Suprapubic skin (tissue), 4 donors: ENCODE measurements at regions not wholly inside any gene's neighbourhood (a gene's known extent, or its start where the extent isn't known, plus 50 kb on each side); places are given as distances from the start of the nearest gene placed in this dataset.

Source experiments
- DNase-seq, 2 donors: peaks; one replicate each; pipeline ENCODE4 v3.0.0-alpha.2; 2019; ENCODE audit warnings: low spot score in 2 of 2
- H3K27ac ChIP-seq: fragments of 200-600 bp; sonication (generic); one replicate; pipeline ENCODE4 v1.5.1; 2019
- H3K27me3 ChIP-seq: fragments of 200-600 bp; sonication (generic); one replicate; pipeline ENCODE4 v1.5.1; 2019
- H3K36me3 ChIP-seq: fragments of 200-600 bp; sonication (generic); one replicate; pipeline ENCODE4 v1.5.1; 2019
- H3K4me1 ChIP-seq: fragments of 200-600 bp; sonication (generic); one replicate; pipeline ENCODE4 v1.5.1; 2019
- H3K4me3 ChIP-seq: fragments of 200-600 bp; sonication (generic); one replicate; pipeline ENCODE4 v1.5.1; 2019; ENCODE audit warnings: mild to moderate bottlenecking
- H3K9me3 ChIP-seq: fragments of 200-600 bp; sonication (generic); one replicate; pipeline ENCODE4 v1.5.1; 2019
- EP300 ChIP-seq: sonication (generic); formaldehyde crosslinking; IDR thresholded peaks from one replicate; pipeline ENCODE4 v1.6.1; 2017; ENCODE audit warnings: antibody characterized with exemption
- POLR2A ChIP-seq, 2 donors: fragments of 450-650 bp; IDR thresholded peaks; one replicate each; pipeline ENCODE4 v1.6.1; 2017; ENCODE audit warnings: antibody characterized with exemption in 2 of 2, mild to moderate bottlenecking in 2 of 2, moderate library complexity in 2 of 2
- POLR2AphosphoS5 ChIP-seq, 3 donors: sonication (generic); formaldehyde crosslinking; IDR thresholded peaks; one replicate each; pipeline ENCODE4 v1.6.1; 2017; ENCODE audit warnings: antibody characterized with exemption in 3 of 3
- WGBS: methylation state at CpG from one replicate; pipeline ENCODE4 v1.1.5; 2018; 5-methylcytosine and 5-hydroxymethylcytosine counted together
- TF ChIP-seq, protein P1 (sequence below), 2 donors: fragments of 200-600 bp in 1 of 2; fragments of 450-650 bp in 1 of 2; sonication (generic) in 1 of 2; IDR thresholded peaks; one replicate each; pipeline ENCODE4 v1.5.1; 2016 to 2019; ENCODE audit warnings: antibody characterized with exemption in 2 of 2, mild to moderate bottlenecking in 1 of 2, moderate library complexity in 1 of 2

DNA sequence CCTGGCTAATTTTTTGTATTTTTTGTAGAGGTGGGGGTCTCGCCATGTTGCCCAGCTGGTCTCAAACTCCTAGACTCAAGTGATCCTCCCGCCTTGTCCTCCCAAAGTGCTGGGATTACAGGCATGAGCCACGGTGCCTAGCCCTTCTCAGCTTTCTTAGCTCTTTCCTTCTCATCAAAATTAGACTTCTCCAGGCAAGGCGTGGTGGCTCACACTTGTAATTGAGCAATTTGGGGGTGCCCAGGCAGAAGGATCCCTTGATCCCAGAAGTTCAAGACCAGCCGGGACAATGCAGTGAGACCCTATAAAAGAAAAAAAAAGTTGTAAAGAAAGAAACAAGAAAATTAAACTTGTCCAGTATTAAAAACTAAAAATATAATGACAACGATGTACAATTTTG lies 112.6 kb upstream of the ERRFI1 start:
- no peak for TF ChIP-seq POLR2AphosphoS5 (IDR thresholded peaks at IDR 0.05)
- TF ChIP-seq EP300, result no peak
- no peak for TF ChIP-seq POLR2A (IDR thresholded peaks at IDR 0.05)
- TF ChIP-seq, protein P1, sequence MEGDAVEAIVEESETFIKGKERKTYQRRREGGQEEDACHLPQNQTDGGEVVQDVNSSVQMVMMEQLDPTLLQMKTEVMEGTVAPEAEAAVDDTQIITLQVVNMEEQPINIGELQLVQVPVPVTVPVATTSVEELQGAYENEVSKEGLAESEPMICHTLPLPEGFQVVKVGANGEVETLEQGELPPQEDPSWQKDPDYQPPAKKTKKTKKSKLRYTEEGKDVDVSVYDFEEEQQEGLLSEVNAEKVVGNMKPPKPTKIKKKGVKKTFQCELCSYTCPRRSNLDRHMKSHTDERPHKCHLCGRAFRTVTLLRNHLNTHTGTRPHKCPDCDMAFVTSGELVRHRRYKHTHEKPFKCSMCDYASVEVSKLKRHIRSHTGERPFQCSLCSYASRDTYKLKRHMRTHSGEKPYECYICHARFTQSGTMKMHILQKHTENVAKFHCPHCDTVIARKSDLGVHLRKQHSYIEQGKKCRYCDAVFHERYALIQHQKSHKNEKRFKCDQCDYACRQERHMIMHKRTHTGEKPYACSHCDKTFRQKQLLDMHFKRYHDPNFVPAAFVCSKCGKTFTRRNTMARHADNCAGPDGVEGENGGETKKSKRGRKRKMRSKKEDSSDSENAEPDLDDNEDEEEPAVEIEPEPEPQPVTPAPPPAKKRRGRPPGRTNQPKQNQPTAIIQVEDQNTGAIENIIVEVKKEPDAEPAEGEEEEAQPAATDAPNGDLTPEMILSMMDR (IDR thresholded peaks at IDR 0.05), result no peak
- Histone ChIP-seq H3K27me3 (no peaks in the 10 kb centered on the region), H3K36me3 (no peaks in the 10 kb centered on the region), H3K27ac (peak overlapping the region; percentile 67), H3K9me3 (no peaks in the 10 kb centered on the region), H3K4me1 (peaks cover 25% of the 10 kb centered on the region), H3K4me3 (no peak overlapping the region)
- WGBS, result 92% methylated on average over 6 of the region's 6 CpGs
- no peak for DNase-seq

DNA sequence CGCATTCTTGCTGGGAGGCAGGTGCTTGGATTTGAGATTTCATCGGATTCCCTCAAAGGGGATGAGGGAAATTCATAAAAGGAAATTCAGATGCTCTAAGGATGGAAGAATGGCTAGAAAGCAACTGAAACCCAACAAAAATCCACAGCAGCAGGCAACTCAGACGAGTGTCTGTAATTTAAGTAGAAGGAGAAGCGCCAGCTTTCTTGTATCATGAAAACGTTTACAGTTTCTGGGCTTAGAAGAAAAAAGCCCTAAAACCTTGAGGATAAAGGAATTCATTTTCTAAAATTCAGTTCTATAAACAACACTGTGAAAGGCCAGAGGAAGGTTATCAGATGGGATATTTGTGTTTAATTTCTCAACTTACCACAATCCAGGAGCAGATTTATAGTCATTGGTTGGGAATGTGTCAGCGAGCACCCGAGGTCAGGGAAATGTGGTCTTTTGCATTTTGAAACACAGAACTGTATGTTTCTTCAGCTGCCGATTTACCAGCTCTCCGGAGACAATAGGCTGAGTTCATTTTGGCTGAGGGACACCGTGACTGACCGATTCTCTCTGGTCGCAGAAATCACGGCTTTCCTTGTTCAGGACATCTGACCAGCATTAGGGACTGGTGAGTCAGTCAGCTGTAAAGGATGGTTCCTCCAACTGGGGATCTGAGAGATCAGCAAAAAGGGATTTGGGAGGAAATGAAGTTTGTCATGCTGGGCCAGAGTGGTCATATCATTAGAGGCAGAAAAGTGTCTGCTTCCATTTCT lies 111.6 kb upstream of the ERRFI1 start:
- H3K36me3 ChIP-seq, result no peaks in the 10 kb centered on the region
- DNase-seq, result no peak
- H3K27ac ChIP-seq, result peak overlapping the region; percentile 67
- no peaks in the 10 kb centered on the region for H3K27me3 ChIP-seq
- H3K4me1 ChIP-seq, result peaks cover 35% of the 10 kb centered on the region
- WGBS, result 43% methylated on average over 13 of the region's 13 CpGs
- peak in 1 of 3 donors; percentile 41 for TF ChIP-seq POLR2AphosphoS5 (IDR thresholded peaks at IDR 0.05)
- TF ChIP-seq EP300, result no peak
- no peak for TF ChIP-seq POLR2A (IDR thresholded peaks at IDR 0.05)
- TF ChIP-seq, protein P1 (IDR thresholded peaks at IDR 0.05), result no peak
- no peaks in the 10 kb centered on the region for H3K9me3 ChIP-seq
- H3K4me3 ChIP-seq, result no peak overlapping the region

DNA sequence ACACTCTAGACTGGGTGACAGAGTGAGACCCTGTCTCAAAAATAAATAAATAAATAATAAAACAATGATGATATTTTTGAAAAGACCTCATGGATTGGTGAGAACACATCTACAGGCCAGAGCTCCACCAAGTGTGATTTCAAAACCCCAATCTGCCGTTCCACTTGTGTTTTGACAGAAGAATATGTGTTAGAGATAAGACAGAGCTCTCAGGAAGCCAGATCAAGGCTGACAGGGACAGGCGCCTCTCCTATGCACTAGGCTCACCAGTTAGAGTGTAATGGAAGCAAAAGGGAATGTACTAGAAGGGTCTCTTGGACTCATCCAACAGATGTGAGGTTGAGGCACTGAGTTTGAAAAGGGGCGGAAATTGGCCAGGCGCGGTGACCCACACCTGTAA lies 110.7 kb upstream of the ERRFI1 start:
- H3K9me3 ChIP-seq, result no peaks in the 10 kb centered on the region
- H3K36me3 ChIP-seq, result no peaks in the 10 kb centered on the region
- H3K27me3 ChIP-seq, result no peaks in the 10 kb centered on the region
- H3K27ac ChIP-seq, result peak overlapping the region; percentile 57
- no peak for DNase-seq
- WGBS, result 89% methylated on average over 5 of the region's 5 CpGs
- no peak overlapping the region for H3K4me3 ChIP-seq
- TF ChIP-seq, protein P1 (IDR thresholded peaks at IDR 0.05), result no peak
- no peak for TF ChIP-seq POLR2AphosphoS5 (IDR thresholded peaks at IDR 0.05)
- TF ChIP-seq POLR2A (IDR thresholded peaks at IDR 0.05), result no peak
- TF ChIP-seq EP300, result no peak
- peaks cover 35% of the 10 kb centered on the region for H3K4me1 ChIP-seq

DNA sequence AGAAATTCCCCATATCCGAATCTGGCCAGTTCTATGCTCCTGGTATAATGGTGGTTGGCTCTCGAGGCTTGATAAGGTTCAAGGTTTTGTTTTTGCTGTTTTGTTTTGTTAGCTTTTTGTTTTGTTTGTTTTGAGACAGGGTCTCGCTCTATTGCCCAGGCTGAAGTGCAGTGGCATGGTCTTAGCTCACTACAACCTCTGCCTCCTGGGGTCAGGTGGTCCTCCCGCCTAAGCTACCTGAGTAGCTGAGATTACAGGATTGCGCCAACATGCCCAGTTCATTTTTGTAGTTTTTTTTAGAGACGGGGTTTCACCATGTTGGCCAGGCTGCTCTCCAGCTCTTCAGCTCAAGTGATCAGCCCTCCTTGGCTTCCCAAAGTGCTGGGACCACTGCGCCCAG lies 109.1 kb upstream of the ERRFI1 start:
- DNase-seq, result no peak
- Histone ChIP-seq H3K4me1 (peaks cover 35% of the 10 kb centered on the region), H3K27me3 (no peaks in the 10 kb centered on the region), H3K27ac (peak overlapping the region; percentile 82), H3K36me3 (no peaks in the 10 kb centered on the region), H3K4me3 (no peak overlapping the region), H3K9me3 (no peaks in the 10 kb centered on the region)
- TF ChIP-seq EP300, result no peak
- no peak for TF ChIP-seq POLR2A (IDR thresholded peaks at IDR 0.05)
- TF ChIP-seq, protein P1 (IDR thresholded peaks at IDR 0.05), result no peak
- no peak for TF ChIP-seq POLR2AphosphoS5 (IDR thresholded peaks at IDR 0.05)
- WGBS, result 80% methylated on average over 7 of the region's 7 CpGs

DNA sequence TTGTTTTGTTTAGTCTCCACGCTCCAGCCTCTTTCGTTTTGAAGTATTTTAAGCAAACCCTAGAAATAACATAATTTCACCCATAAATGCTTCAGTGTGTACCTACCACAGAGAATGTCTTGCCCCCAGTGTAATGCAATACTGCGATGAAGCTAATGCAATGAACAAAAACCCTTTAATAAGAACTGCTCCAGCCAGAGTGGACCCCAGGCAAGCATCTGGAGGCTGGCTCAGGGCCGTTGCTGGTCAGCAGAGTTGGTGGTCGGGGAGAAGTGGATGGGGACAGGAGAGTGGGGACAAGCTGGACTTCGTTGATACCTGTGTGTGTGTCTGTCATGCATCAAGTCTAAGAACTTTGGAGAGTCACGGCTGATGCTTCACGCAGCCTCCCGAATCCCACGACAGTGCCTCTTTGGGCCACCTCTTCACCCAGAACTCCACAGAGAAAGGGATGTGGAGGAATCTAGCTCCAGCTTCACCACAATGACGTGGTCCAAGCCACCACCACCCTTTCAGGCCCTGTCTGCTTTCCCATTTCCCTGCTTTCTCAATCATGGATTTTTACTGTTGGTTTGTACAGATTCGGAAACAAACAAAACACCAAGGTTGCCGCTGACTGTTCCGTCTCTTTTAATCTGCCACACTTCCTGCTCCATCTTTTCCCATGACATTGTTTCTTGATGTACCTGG lies 108.6 kb upstream of the ERRFI1 start:
- 79% methylated on average over 14 of the region's 14 CpGs for WGBS
- no peak for DNase-seq
- peaks cover 35% of the 10 kb centered on the region for H3K4me1 ChIP-seq

More for the DNA sequence above, 108.6 kb upstream of the ERRFI1 start:
- H3K27ac ChIP-seq, result peak overlapping the region; percentile 82
- H3K27me3 ChIP-seq, result no peaks in the 10 kb centered on the region
- H3K9me3 ChIP-seq, result no peaks in the 10 kb centered on the region
- H3K36me3 ChIP-seq, result no peaks in the 10 kb centered on the region
- H3K4me3 ChIP-seq, result no peak overlapping the region
- TF ChIP-seq, protein P1 (IDR thresholded peaks at IDR 0.05), result no peak
- TF ChIP-seq POLR2A (IDR thresholded peaks at IDR 0.05), result no peak
- no peak for TF ChIP-seq POLR2AphosphoS5 (IDR thresholded peaks at IDR 0.05)
- no peak for TF ChIP-seq EP300
